GM10266 (cell line): ENCODE measurements at regions not wholly inside any gene's neighbourhood (a gene's known extent, or its start where the extent isn't known, plus 50 kb on each side); places are given as distances from the start of the nearest gene placed in this dataset.
"Not testable (repeated sequence)": the region's sequence is repeated elsewhere in the genome, so short reads cannot be mapped to it uniquely, and the experiment has no call there.

Experiments
- DNase-seq: peaks from one replicate; pipeline ENCODE4 v3.0.0; 2012; ENCODE audit errors: extremely low spot score
- CTCF ChIP-seq: IDR thresholded peaks from 2 replicates; pipeline ENCODE4 v1.5.1; 2012; ENCODE audit warnings: mild to moderate bottlenecking, low read depth; ENCODE audit not compliant: control insufficient read depth, insufficient read depth; ENCODE audit errors: missing control alignments

DNA sequence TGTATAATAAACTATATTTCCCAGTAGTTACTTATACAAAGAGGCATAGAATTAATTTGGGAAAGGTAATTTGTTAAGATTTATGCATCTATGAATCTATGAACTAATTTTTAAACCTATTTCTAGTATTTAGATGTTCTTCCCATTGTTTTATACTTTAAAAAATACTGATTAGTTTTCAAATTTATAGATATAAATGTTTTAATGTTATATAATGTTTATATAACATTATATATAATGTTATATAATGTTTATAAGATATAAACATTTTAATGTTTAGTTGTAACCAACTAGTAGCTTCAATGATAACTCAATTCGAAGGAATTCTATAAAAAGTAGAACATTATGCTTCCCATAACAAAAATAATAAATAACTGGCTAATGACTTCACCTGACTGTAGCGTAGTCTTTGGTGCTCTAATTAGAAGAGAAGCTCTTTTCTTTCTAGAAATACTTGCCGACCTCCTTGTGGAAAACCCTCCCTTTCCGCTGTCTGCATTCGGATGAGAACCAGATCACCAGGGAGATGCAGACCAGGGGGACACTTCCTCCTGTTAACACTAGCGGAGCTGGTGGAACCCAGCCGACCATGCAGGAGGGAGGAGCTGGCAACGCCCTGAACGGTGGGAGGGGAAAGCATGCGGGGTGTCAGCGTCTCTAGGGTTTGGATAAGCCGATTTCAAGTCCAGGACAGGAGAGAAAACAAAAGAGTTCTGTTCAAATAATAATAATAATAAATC lies 158.4 kb downstream of the OR2B2 start:
- DNase-seq = peak; percentile 78
- TF ChIP-seq CTCF = peak; percentile 17

DNA sequence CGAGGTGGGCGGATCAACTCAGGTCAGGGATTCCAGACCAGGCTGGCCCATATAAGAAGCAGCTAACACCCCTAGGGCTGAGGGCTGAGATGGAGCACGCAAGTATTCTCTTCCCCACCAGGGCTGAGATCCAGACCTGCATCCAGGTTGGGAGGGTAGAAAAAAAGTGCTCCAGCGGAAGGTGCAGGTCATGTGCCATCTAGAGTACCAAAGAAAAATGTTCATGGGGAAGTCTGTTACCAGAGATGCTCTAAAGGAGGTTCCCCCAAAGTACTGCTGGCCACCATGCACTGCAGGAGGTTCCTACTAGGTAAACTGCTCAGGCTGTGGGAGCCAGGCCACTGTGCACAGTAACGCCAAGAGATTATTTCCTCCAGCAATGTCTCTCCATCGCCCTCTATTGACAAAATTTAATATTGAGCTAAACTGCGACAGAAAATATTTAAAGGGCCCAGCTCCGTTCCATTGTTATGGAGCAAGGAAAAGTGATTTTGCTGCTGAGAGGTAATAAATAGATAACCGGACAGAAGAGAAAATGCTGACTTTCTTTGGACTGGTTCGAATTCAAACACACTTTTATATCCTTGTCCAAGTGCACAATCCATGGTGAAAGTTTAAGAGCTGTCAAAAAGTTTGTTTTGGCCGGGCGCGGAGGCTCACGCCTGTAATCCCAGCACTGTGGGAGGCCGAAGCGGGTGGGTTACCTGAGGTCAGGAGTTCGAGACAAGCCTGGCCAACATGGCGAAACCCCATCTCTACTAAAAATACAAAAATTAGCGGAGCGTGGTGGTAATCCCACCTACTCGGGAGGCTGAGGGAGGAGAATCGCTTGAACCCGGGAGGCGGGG lies 159.9 kb downstream of the OR2B2 start:
- TF ChIP-seq CTCF = peak; percentile 69
- DNase-seq = peak; percentile 49

DNA sequence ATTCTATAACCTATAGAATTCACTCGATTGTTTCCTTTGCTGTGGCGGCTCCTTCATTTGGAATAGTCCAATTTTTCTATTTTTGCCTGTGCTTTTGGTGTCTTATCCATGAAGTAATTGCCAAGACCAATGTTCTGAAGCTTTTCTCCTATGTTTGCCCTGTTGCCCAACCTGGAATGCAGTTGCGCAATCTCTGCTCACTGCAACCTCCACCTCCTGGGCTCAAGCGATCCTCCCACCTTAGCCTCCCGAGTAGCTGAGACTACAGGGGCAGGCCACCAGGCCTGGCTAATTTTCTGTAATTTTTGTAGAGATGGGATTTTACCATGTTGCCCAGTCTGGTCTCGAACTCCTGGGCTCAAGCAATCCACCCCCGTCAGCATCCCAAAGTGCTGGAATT lies 163.5 kb downstream of the OR2B2 start:
- DNase-seq = no peak
- TF ChIP-seq CTCF = no peak

DNA sequence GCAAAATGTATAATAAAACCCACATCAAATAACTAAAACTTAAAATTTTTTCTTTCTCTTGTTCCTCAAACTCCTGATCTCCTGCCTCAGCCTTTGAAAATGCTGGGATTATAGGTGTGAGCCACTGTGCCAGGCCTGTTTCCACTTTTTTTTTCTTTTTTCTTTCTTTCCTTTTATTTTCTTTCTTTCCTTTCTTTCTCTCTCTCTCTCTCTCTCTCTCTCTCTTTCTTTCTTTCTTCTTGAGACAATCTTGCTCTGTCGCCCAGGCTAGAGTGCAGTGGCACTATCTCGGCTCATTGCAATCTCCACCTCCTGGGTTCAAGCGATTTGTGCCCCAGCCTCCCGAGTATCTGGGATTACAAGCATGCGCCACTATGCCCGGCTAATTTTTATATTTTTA lies 164.6 kb downstream of the OR2B2 start:
- TF ChIP-seq CTCF = no peak
- no peak for DNase-seq

GRCh38 chr6:27746860-27747259 lies 165.3 kb downstream of the OR2B2 start:
- DNase-seq = not testable (repeated sequence)

- no peak for TF ChIP-seq CTCF
- DNase-seq = no peak
Measured at GRCh38 chr6:27743787-27744186, 168.4 kb downstream of the OR2B2 start.

DNA sequence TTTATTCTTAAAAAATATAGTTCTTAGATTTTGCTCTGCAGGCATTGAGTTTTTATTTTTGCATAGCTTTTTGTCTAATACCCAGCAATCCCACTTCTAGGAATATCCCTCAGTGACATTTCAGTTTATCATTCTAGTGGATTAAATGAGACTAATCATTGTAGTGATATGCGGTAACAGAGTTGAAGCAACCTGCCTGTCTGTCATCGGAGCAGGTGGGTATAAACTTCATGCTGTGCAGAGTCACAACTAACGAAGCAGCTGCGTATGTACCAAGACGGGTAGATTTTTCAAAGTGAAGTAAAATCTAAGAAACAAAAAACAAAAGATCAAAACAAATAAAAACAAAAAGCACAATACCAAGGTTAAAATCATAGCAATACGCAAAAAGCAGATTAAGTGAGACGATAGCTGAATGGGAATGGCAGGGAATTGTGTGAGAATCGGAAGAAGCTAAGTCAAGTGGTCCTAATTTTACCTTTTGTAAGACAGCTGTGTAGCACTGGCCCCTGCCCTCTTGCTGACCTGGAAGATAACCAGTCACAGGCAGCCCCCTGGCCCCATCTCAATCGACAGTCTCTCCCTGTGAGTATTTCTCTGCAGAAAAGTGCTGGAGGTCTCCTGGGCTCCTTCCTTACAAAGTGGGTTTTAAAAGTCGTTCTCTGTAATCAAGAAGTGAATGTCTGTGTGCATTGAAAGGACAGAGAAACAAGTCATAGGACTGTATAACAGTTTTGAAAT lies 169.2 kb downstream of the OR2B2 start:
- no peak for DNase-seq
- TF ChIP-seq CTCF = no peak

DNA sequence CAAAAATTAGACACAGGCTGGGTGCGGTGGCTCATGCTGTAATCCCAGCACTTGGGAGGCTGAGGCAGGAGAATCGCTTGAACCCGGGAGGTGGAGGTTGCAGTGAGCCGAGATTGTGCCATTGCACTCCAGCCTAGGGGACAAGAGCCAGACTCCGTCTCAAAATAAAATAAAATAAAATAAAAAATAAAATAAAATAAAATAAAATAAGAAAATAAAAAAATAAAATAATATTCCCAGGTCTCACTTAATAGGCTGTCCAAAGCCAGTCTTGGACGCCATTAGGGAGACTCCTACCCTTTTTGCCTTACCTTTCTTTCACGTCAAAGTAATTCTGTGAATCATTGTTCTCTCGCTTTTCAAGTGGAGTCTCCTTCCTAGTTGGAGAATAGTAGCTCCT lies 172.3 kb downstream of the OR2B2 start:
- DNase-seq = not testable (repeated sequence)
